ENCODE measurements at regions not wholly inside any gene's neighbourhood (a gene's known extent, or its start where the extent isn't known, plus 50 kb on each side); places are given as distances from the start of the nearest gene placed in this dataset.

DNA sequence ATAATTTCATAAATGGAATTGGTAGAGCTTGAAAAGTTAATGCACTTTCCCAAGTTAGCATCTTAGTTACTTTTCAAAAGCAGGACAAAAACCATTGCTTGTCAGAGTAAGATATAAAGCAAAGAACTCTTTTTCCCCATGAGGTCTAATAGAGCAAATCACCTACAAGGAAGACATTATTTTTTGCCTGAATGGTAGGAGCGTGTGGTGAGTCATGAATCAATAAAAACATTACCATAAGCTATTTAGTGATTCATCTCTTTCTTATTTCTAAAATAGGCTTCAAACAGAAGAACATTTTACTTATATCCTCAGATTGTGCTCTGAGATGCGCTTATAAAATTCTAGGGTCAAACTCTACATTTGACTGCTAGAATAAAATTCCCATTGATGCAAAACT, 109.4 kb upstream of the GPRIN3 start:
- no peak for DNase-seq

DNA sequence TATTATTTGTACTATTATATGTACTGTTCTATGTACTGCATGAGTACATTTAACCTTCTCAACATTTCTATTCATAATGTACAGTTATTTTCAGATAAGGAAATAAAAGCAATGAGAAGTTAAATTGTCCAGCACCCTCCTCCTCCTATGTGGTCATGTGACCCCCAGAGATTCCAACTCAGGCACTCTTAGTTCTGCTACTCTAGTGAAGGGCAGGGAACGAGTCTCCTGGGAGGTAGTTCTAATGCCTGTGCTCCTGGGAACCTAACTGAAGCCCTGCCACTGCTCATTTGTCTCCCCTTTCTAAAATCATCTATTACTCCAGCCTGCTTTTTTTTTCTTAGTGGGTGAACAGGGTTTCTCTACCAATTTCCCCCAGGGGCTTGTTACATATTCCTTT, 105.9 kb upstream of the GPRIN3 start:
- no peak for DNase-seq

DNA sequence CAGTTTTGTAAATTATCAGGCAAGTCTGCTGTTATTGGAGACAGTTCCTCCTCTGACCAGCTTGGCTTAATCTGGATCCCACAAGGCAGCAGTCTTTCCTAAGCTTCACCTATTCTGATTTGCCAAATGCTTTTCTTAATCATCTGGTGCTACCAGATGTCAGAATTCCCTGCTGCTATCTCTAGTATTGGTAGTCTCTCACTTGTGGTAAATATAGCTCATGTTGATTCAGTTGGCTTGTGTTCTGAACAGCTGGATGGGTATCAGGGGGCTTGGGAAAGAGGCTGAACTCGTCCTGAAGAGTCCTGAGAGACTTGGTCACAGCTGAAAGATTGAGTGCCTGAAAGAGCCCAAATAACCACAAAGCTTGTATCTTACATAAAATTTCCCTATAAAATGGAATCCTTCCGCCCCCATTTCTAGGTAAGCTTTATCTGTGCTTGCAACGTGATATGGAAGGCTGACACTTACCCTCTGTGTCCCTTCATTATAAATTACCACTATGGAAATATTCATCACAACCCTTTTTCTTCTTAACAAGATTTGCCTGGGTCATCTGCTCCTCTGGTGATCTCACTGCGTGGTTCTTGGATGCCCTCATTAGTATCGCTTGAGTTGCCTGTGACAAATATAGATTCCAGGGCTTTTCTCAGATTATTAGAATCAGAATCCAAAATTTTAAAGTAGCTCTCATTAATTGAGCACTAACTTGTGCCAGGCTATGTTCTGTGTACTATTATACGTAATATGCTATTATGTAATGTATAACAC, 104.1 kb upstream of the GPRIN3 start:
- no peak for DNase-seq

DNA sequence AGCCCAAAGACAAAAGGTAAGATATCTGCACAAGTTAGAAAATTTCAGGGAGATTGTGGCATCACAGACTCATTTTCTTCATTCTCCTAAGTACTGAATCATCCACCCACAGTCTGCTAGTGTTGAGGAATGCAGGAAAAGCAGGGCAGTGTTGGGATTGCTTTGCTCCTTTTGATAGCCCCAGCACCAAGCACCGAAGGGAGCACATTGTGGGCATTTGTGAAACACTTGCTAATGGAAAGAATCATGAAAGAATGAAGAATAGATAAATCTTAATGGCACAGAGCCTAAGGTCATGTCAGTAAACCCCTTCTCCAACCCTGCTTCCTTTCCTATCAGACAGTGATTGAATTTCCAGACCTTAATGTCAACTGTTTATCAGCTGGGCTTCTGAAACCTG, 103.1 kb upstream of the GPRIN3 start:
- no peak for DNase-seq

DNA sequence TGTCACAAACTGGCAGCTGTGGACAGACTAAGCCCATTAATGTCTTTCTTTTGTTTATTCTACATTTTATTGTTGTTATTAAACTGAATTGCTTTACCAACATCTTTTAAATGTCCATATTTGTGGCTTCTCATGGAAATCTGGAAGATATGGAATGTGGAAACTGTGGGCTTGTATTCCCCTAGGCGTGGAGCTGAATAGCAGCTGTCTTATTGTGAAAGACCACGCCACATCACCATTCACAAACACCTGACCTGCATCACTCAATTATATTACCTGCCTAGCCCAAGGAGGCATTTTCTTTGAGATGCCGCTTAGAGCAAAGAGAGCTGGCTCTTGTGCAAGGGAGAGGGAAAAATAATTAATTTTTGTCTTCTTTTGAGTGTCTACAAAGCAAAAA, 96.9 kb upstream of the GPRIN3 start:
- DNase-seq = no peak

DNA sequence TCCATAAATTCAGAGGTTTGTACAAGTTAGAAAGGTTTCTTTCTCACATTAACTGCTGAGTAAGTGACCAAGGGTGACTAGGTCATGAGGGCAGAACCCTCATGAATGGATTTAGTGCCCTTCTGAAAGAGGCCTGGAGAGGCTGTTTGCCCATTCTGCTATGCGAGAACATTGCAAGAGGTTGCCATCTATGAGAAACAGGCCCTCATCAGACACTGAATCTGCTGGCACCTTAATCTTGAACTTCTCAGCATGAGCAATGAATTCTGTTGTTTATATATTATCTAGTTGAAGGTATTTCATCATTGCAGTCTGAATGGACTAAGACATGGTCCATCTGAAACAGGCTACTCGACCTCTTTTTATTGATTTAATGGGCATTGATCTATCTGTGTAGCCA, 96.2 kb upstream of the GPRIN3 start:
- DNase-seq = no peak

DNA sequence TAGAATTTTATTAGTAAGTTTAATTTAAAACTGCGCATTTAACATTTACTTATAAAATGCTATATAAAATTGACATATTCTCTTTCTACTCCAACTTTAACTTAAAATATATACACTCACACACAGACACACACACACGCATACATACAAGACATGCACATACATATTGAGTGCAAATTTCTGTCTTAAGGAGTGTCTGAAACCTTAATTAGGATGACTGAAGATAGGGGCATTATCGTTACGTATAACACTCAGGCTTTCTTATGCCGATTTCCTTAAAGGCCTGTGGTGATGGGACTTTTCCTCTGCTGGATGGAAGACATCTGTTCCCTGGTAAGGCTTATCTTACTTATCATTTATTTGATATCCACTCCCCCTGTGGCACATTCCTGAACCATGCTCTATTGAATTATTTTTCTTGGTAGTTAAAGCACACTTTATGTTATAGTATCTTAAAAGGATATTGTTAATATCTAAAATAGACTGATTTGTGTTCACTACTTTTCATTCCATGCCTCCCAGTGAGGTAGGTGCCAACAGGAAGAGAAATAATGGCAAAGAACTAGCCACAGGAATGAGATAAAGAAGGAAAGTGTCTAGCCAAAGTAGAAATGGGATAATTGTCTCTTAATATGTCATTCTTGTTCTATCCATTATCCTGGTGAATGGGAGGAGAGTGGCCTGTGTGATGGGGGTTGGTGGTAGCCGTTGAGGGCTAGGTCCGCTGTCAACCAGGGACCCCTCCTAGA, 92.9 kb upstream of the GPRIN3 start:
- no peak for DNase-seq

DNA sequence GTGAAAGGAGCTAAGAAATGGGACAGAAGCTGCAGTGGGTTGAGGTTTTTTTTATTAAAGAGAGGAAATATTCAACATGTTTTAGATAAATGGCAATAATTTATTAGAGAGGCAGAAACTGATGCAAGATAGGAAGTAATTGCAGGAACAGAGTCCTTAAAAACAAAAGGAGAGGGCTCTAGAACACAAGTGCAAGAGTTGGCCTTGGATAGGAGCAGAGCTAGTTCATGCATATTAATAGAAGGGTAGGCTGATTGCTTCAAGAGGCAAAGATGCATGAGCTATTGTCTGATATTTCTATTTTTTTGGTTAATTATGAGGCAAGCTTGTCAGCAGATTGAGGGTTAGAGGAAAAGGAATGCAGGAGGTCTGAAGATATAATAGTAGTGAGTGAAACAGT, 91.0 kb upstream of the GPRIN3 start:
- no peak for DNase-seq

DNA sequence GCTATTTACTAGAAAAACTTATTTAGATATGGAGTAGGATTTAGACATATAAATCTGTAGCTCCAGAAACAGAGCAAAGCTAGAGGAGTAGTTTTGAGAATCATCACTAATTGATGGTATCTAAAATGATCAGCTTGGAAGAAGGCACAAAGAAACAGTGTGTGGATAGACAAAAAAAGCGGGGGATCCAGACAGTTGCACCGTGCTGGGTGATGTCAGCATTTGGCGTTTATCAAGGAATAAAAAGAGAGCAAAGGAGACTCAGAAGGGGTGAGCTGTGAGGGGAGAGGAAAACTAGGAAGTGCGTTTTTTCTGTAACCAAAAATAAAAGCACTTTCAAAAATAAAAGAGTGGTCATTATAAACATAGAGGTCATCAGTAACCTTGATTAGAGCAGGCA, 90.5 kb upstream of the GPRIN3 start:
- no peak for DNase-seq

DNA sequence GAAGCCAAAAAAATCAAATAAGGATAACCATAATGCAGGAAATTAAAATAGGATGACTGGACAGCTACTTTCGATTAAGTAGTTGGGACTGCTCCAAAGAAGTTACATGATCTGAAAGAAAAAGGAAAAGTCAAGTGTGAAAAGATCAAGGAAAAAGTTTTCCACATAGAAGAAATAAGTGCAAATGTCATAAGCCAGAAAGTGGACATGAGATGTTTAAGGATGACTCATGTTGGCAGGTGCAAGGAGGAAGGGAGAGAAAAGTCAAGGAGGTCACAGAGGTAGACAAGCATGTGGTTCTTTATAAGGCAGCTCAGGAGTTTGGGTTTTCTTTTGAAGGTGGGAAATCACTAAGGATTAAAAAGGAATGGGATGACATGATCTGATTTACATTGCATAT, 89.8 kb upstream of the GPRIN3 start:
- DNase-seq = no peak

DNA sequence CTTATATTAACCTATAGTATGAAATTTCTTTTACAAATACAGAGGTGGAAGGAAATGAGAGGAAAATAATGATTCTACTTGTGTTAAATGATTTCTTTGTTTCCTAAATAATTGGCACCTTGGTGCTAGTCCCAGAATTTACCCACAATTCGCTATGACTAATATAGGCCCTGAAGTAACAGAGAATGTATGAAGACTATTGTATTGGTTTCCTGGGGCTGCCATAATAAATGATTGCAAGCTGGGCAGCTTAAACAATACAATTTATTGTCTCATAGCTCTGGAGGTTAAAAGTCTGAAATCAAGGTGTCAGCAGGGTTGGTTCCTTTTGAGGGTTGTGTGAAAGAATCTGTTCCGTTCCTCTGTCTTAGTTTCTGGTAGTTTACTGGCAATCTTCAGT, 74.8 kb upstream of the GPRIN3 start:
- no peak for DNase-seq

DNA sequence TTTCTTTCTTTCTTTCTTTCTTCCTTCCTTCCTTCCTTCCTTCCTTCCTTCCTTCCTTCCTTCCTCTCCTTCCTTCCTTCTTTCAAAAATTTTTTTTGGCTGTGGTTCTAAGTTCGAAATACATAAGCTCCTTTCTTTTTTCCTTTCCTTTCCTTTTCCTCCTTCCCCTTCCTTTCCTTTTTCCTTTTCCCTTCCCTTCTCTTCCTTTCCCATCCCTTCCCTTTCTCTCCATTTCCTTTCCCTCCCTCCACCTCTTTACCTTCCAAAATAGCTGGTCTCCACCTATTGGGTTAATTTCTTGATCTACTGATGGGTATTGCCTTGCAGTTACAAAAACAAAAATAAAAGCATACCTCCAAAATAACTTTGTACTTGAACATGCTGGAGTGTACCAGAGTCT, 73.4 kb upstream of the GPRIN3 start:
- DNase-seq = no peak

DNA sequence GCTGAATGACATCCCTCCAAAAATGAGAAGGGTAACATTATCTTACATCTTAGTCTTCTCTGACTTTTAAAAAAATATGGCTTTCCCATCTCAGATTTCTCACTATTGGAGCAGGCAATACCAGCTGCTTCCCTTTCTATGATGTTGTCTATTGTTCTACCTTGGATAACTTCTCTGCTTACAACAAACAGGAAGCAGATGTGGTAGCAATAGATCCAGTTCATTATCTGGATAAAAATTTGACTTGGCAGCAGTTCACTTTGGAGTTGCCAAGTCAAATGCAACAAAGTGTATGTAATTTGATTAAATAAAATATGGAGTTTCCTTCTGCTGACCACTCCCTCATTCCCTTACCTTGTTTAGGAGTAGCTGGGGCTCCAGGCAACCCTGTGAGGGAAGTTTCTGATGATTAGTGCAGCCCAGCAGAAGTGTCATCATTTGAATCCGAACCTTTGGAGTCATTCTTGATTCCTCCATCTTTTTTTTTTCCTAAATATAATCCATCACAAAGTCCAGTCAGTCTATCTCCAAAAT, 72.0 kb upstream of the GPRIN3 start:
- no peak for DNase-seq

DNA sequence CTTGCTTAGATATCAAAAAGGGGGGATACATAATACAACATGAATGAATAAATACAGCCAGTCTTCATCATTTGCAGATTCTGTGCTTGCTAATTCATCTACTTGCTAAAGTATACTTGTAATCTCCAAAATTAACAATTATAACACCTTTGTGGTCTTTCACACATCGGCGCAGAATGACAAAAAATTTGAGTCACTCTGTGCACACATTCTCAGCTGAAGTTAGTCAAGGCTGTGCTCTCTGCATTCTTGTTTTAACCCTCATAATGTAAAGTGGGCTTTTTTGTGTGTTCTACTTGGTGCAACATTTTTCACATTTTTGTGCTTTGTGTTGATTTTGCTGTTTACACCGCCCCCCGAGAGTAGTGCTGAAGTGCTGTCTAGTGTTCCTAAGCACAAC, 65.8 kb upstream of the GPRIN3 start:
- DNase-seq = no peak

DNA sequence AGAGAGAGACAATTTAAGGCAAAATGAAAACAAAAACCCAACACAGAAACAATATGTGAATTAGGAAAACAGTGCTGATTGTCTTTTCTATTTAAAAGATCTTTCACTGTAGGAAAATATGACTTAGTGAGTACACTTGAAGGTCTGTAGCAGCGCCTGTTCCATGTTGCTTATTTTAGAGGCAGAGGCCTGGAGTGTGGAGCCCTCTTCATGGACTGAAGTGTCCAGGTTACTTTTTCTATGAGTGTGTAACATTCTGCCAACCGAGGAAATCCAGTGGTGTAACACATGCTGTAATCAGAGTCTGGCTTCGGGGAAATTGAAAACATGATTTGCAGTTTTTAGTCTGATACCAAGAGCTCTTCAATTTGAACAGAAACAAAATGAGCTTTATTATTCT, 64.0 kb upstream of the GPRIN3 start:
- DNase-seq = no peak

DNA sequence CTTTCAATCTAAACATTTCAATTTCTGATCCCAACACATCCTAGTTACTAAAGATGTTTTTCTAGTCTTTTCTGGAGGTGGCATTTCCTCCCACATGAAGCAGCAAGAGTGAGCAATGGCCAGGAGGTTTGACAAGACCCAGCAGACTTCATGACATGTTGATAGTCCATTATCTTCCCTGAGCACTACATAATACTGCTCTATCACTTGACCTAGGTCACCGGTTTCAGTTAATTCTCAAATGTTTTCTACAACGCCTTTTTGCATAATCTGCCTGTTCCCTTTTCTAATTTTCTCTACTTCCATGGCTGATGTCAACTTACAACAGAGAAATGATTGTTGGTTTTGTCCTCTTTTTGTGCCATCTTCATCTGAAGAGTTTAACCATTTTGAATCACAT, 62.0 kb upstream of the GPRIN3 start:
- DNase-seq = no peak

DNA sequence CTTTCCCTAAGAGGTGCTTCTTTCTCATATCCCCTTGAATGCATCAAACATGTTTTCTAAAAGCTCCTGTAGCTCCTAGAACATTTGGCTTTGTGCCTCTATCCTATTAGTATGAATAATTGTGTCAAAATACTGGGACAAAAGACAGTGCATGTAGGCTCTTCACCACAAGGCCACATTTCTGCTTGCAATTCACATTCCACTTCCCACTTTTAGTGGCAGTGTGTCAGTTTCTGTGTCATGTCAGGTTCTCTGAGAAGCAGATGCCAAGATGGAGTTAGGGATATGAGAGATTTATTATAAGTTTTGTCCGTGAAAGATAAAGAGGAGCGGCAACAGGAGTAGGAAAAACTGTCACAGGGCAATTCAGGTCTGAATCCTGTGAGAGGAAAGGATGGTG, 61.3 kb upstream of the GPRIN3 start:
- no peak for DNase-seq

DNA sequence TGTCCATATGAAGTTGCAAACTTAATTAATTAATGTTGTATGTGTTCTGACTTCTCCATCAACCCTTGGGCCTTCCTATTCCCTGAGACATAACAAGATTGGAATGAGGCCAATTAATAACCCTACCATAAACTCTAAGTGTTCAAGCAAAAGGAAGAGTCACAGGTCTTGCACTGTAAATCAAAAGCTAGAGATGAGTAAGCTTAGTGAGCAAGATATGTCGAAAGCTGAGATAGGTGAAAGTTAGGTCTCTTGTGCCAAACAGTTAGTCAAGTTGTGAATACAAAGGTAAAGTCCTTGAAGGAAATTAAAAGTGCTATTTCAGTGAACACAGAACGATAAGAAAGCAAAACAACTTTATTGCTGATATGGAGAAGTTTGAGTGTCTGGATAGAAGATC, 58.2 kb upstream of the GPRIN3 start:
- DNase-seq = no peak

DNA sequence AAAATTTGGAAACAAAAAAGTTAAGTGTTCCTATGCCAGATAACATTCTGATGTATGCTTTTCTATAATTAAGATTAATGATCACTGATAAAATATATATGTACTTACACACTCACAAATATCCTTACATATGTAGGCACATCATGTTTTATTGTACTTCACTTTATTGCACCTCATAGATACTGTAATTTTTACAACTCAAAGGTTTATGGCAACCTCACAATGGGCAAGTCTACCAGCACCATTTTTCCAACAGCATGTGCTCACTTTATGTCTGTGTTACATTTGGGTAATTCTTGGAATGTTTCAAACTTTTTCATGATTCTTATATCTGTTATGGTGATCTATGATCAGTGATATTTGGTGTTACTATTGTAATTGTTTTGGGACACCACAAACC, 57.8 kb upstream of the GPRIN3 start:
- DNase-seq = no peak

DNA sequence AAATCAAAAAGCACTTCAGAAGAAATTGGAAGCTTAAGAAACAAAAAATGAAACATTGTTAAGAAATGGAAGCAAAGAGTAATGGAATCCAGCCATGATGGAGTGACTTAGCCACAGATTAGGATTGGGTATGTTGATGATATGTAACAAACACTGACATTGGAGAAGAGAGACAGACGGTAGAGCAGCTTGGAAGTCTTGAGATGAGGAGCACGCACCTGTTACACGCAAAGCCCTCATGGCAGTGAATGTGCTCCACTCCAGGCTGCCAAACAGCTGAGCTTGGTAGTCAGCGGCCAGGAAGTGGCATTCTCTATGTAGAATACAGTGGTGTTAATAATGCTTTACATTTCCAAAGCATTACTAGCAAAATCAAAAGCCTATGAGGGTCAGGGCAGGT, 56.9 kb upstream of the GPRIN3 start:
- DNase-seq = no peak

DNA sequence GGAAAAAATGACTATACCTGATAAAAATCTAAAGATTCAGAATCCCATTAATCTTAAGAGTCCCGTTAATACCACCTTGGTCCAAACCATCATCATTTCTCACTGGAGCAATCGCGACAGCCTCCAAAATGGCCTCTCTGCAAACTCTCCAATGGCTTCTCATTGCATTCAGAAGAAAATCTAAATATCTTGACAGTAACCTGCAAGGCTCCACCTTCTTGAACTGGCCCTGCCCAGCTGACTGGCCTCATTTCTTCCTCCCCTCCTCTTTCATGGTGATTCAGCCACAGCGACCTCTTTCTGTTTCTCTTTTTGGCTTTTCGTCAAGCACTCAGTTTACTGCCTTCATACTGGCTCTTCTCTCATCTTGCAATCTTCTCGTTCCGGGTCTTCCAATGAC, 56.2 kb upstream of the GPRIN3 start:
- DNase-seq = no peak

DNA sequence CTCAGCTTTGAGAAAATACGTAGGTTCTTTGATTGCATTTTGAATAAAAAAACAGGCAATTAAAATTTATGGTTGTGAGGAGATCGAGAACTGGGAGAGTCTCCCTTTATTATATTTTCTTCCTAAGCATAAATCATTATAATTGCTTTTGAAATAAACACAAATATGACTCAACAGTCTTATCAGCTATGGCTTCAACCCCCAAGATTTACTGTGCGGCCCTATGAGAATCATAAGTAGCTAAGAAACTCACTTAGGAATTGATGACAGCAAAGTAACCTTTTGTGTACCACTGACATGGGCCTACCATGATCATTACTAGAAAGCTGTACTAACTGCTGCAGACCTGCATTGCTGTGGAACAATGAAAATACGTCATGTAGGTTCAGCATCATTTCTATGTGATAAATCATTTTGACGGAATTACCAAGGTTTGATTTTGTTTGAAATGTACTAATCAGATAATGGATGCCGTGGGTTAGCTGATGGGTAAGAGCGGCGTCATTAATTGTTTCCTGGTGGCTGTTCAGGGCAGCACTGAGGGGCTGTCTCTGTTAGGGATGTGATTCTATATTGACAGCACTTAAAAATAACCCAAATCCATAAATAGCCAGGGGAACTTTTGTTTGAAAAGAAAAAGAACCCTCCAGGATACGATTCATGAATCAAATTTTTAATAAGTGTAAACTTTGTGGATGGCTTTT, 51.5 kb upstream of the GPRIN3 start:
- no peak for DNase-seq

DNA sequence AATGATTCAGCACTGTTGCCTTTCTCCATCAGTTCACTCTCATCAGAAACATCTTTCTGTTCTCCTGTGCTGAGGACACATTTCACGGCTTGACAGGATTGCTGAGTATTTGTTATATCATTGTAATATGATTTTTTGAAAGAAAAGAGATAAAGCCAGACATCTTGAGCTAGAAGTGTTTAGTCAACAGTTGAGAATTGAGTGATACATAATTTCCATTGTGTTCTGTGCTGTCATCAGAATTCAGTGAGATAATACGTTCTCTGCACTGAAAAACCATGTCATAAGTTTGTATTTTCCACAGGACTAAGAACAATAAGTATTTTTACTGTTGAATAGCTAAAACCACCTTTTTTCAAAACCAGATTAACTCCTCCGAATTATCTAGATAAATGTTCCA, 50.2 kb upstream of the GPRIN3 start:
- DNase-seq = no peak
